ENCODE measurements at regions not wholly inside any gene's neighbourhood (a gene's known extent, or its start where the extent isn't known, plus 50 kb on each side); places are given as distances from the start of the nearest gene placed in this dataset.
"Not testable (repeated sequence)": the region's sequence is repeated elsewhere in the genome, so short reads cannot be mapped to it uniquely, and the experiment has no call there.

- no peak for DNase-seq (ENCODE audit: low read depth)
These were observed 190.1 kb downstream of the UBE3A start for GRCh38 chr15:25248583-25249235.

GRCh38 chr15:25249236-25250010 lies 189.4 kb downstream of the UBE3A start:
- DNase-seq (ENCODE audit: low read depth) = no peak

- DNase-seq (ENCODE audit: low read depth) = no peak
These were observed 188.7 kb downstream of the UBE3A start for GRCh38 chr15:25250011-25250596.

GRCh38 chr15:25250906-25251622 lies 187.8 kb downstream of the UBE3A start:
- DNase-seq (ENCODE audit: low read depth) = no peak

- no peak for DNase-seq (ENCODE audit: low read depth)
These were observed 187.0 kb downstream of the UBE3A start for GRCh38 chr15:25251700-25252390.

GRCh38 chr15:25253048-25253973 lies 185.5 kb downstream of the UBE3A start:
- not testable (repeated sequence) for DNase-seq (ENCODE audit: low read depth)

- DNase-seq (ENCODE audit: low read depth) = peak; percentile 1
These were observed 170.7 kb downstream of the UBE3A start for GRCh38 chr15:25268166-25268565.
